ENCODE measurements at regions not wholly inside any gene's neighbourhood (a gene's known extent, or its start where the extent isn't known, plus 50 kb on each side); places are given as distances from the start of the nearest gene placed in this dataset.

DNA sequence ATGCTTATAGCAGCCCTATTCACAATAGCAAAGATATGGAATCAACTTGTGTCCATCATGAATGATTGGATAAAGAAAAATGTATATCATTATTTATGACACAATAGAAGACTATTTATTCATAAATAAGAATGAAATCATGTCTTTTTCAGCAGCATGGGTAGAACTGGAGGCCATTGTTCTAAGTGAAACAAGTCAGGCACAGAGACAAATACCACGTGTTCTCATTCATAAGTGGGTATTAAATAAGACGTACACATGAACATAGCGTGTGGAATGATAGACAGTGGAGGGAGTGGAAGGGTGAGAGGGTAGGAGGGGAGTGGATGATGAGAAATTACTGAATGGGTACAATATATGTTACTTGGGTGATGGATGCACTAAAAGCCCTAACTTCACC lies 762.4 kb downstream of the REEP3 start:
- no TSS peak for BruUV-seq (replicated peaks)
- TF ChIP-seq, protein P1, sequence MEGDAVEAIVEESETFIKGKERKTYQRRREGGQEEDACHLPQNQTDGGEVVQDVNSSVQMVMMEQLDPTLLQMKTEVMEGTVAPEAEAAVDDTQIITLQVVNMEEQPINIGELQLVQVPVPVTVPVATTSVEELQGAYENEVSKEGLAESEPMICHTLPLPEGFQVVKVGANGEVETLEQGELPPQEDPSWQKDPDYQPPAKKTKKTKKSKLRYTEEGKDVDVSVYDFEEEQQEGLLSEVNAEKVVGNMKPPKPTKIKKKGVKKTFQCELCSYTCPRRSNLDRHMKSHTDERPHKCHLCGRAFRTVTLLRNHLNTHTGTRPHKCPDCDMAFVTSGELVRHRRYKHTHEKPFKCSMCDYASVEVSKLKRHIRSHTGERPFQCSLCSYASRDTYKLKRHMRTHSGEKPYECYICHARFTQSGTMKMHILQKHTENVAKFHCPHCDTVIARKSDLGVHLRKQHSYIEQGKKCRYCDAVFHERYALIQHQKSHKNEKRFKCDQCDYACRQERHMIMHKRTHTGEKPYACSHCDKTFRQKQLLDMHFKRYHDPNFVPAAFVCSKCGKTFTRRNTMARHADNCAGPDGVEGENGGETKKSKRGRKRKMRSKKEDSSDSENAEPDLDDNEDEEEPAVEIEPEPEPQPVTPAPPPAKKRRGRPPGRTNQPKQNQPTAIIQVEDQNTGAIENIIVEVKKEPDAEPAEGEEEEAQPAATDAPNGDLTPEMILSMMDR (IDR thresholded peaks at IDR 0.05; ENCODE audit: insufficient read depth in 1 of 2, low read depth in 1 of 2, low read length in 1 of 2, severe bottlenecking in 1 of 2, unreplicated experiment in 1 of 2): no peak
- Mint-ChIP-seq H3K4me1 (ENCODE audit: low read depth, unreplicated experiment) (no peaks in the 10 kb centered on the region), H3K4me3 (ENCODE audit: unreplicated experiment) (no peak overlapping the region), H3K27ac (ENCODE audit: unreplicated experiment) (no peak overlapping the region), H3K27me3 (ENCODE audit: insufficient read depth, unreplicated experiment) (peaks cover 3% of the 10 kb centered on the region), H3K9me3 (ENCODE audit: unreplicated experiment) (no peaks in the 10 kb centered on the region), H3K36me3 (ENCODE audit: insufficient read depth, unreplicated experiment) (no peaks in the 10 kb centered on the region)
- intact Hi-C loops (cut with micrococcal nuclease; ENCODE audit: unreplicated experiment): no loop called here
- no peak overlapping the region for H3K4me3 ChIP-seq (ENCODE audit: low read depth, low read length)
- DNase-seq: no peak
- 0 out of 2 replicates have a peak, but pooled peaks cover 3% of the 10 kb centered on the region for H3K27me3 ChIP-seq (replicated peaks; ENCODE audit: control insufficient read depth, insufficient read depth, low read length)
- CTCF ChIA-PET: no interaction called here
- H3K9me3 ChIP-seq: no peaks in the 10 kb centered on the region
- POLR2A ChIA-PET: no interaction called here
- no peaks in the 10 kb centered on the region for H3K4me1 ChIP-seq
- no peaks in the 10 kb centered on the region for H3K36me3 ChIP-seq (ENCODE audit: control insufficient read depth, insufficient read depth, low read length)

DNA sequence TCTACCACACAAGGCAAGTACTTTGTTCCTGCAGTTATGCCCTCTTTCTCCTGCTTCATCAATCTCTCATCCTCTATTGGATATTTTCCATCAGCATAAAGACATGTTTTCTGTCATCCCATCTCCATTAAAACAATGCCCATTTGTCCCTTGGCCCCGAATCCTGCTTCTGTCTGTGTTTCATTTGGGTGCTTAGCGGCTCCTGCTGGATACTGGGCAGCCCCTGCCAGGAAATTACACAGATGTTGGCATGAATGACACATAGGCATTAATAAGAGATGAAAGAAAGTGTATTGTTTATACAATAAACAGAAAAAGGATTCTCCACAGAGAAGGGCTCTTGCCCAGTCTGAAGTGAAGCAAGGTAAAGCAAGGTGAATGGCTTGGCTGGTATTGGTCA lies 765.3 kb downstream of the REEP3 start:
- POLR2A ChIA-PET: no interaction called here
- intact Hi-C loops (cut with micrococcal nuclease; ENCODE audit: unreplicated experiment): no loop called here
- Mint-ChIP-seq H3K36me3 (ENCODE audit: insufficient read depth, unreplicated experiment) (no peaks in the 10 kb centered on the region), H3K27me3 (ENCODE audit: insufficient read depth, unreplicated experiment) (peaks cover 3% of the 10 kb centered on the region), H3K9me3 (ENCODE audit: unreplicated experiment) (no peaks in the 10 kb centered on the region), H3K4me3 (ENCODE audit: unreplicated experiment) (no peak overlapping the region), H3K27ac (ENCODE audit: unreplicated experiment) (no peak overlapping the region), H3K4me1 (ENCODE audit: low read depth, unreplicated experiment) (no peaks in the 10 kb centered on the region)
- no peaks in the 10 kb centered on the region for H3K36me3 ChIP-seq (ENCODE audit: control insufficient read depth, insufficient read depth, low read length)
- DNase-seq: no peak
- H3K4me1 ChIP-seq: no peaks in the 10 kb centered on the region
- H3K4me3 ChIP-seq (ENCODE audit: low read depth, low read length): no peak overlapping the region
- CTCF ChIA-PET: no interaction called here
- no TSS peak for BruUV-seq (replicated peaks)
- 0 out of 2 replicates have a peak, but pooled peaks cover 3% of the 10 kb centered on the region for H3K27me3 ChIP-seq (replicated peaks; ENCODE audit: control insufficient read depth, insufficient read depth, low read length)
- TF ChIP-seq, protein P1 (IDR thresholded peaks at IDR 0.05; ENCODE audit: insufficient read depth in 1 of 2, low read depth in 1 of 2, low read length in 1 of 2, severe bottlenecking in 1 of 2, unreplicated experiment in 1 of 2): no peak
- no peaks in the 10 kb centered on the region for H3K9me3 ChIP-seq

DNA sequence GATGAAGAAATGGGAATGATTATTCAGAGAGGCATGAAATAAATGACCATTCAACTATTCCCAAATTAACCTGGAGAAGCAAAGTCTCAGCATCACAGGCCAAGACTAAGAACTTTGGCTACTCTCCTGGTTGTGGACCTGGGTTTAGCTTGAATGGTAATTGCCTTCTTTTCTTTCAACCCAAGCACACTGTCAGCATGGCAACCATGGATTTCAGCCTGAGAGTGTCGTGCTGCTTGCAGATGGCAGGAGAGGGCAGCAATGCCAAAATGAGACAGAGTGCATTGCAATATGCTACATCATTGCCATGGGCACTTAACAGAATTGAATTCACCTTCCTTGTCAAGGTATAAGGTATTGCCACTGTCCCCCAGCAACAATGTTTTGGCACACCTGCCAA lies 767.2 kb downstream of the REEP3 start:
- Mint-ChIP-seq H3K4me1 (ENCODE audit: low read depth, unreplicated experiment) (no peaks in the 10 kb centered on the region), H3K9me3 (ENCODE audit: unreplicated experiment) (no peaks in the 10 kb centered on the region), H3K36me3 (ENCODE audit: insufficient read depth, unreplicated experiment) (no peaks in the 10 kb centered on the region), H3K4me3 (ENCODE audit: unreplicated experiment) (no peak overlapping the region), H3K27me3 (ENCODE audit: insufficient read depth, unreplicated experiment) (peaks cover 3% of the 10 kb centered on the region), H3K27ac (ENCODE audit: unreplicated experiment) (no peak overlapping the region)
- Histone ChIP-seq H3K27me3 (replicated peaks; ENCODE audit: control insufficient read depth, insufficient read depth, low read length) (0 out of 2 replicates have a peak, but pooled peaks cover 3% of the 10 kb centered on the region), H3K4me1 (no peaks in the 10 kb centered on the region), H3K36me3 (ENCODE audit: control insufficient read depth, insufficient read depth, low read length) (no peaks in the 10 kb centered on the region), H3K4me3 (ENCODE audit: low read depth, low read length) (no peak overlapping the region), H3K9me3 (no peaks in the 10 kb centered on the region)
- TF ChIP-seq, protein P1 (IDR thresholded peaks at IDR 0.05; ENCODE audit: insufficient read depth in 1 of 2, low read depth in 1 of 2, low read length in 1 of 2, severe bottlenecking in 1 of 2, unreplicated experiment in 1 of 2): no peak
- no peak for DNase-seq
- intact Hi-C loops (cut with micrococcal nuclease; ENCODE audit: unreplicated experiment): no loop called here
- ChIA-PET CTCF (no interaction called here), POLR2A (no interaction called here)
- no TSS peak for BruUV-seq (replicated peaks)

Data from Caco-2 (cell line).